ENCODE measurements at regions not wholly inside any gene's neighbourhood (a gene's known extent, or its start where the extent isn't known, plus 50 kb on each side); places are given as distances from the start of the nearest gene placed in this dataset.

DNA sequence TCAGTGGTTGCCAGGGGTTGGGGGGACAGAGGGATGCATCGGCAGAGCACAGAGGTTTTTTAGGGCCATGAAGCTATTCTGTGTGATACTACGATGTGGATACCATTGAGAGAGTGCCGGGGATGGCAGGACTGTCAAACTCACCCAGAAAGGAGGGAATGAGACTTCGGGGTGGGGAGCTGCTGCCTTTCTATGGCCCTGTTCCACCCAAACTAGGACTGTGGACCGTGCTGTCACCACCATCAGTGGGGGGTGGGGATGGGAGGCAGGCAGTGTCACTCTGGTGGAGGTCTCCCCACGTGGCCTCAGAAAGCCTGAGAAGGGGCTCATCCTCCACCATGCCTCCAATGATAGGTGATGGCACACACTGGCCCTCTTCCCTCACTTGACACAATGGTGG, 146.2 kb downstream of the PTPN20 start:
- CTCF ChIA-PET, result interaction anchor here (0.7 kb wide), 1 partner anchor 10 kb away, joined by 3 read pairs; no protein-coding TSS in a partner anchor
- DNase-seq, result no peak
- TF ChIP-seq, protein P1, sequence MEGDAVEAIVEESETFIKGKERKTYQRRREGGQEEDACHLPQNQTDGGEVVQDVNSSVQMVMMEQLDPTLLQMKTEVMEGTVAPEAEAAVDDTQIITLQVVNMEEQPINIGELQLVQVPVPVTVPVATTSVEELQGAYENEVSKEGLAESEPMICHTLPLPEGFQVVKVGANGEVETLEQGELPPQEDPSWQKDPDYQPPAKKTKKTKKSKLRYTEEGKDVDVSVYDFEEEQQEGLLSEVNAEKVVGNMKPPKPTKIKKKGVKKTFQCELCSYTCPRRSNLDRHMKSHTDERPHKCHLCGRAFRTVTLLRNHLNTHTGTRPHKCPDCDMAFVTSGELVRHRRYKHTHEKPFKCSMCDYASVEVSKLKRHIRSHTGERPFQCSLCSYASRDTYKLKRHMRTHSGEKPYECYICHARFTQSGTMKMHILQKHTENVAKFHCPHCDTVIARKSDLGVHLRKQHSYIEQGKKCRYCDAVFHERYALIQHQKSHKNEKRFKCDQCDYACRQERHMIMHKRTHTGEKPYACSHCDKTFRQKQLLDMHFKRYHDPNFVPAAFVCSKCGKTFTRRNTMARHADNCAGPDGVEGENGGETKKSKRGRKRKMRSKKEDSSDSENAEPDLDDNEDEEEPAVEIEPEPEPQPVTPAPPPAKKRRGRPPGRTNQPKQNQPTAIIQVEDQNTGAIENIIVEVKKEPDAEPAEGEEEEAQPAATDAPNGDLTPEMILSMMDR (IDR thresholded peaks at IDR 0.05; ENCODE audit: unreplicated experiment), result no peak
- intact Hi-C loops (cut with micrococcal nuclease; ENCODE audit: unreplicated experiment), result no loop called here
- Mint-ChIP-seq H3K9me3 (ENCODE audit: low read depth, unreplicated experiment) (no peaks in the 10 kb centered on the region), H3K4me1 (ENCODE audit: low read depth, unreplicated experiment) (no peaks in the 10 kb centered on the region), H3K27me3 (ENCODE audit: unreplicated experiment) (peaks cover 58% of the 10 kb centered on the region), H3K27ac (ENCODE audit: unreplicated experiment) (no peak overlapping the region), H3K36me3 (ENCODE audit: insufficient read depth, unreplicated experiment) (no peaks in the 10 kb centered on the region), H3K4me3 (ENCODE audit: low read depth, unreplicated experiment) (no peak overlapping the region)
- no TSS peak for BruUV-seq (replicated peaks)

DNA sequence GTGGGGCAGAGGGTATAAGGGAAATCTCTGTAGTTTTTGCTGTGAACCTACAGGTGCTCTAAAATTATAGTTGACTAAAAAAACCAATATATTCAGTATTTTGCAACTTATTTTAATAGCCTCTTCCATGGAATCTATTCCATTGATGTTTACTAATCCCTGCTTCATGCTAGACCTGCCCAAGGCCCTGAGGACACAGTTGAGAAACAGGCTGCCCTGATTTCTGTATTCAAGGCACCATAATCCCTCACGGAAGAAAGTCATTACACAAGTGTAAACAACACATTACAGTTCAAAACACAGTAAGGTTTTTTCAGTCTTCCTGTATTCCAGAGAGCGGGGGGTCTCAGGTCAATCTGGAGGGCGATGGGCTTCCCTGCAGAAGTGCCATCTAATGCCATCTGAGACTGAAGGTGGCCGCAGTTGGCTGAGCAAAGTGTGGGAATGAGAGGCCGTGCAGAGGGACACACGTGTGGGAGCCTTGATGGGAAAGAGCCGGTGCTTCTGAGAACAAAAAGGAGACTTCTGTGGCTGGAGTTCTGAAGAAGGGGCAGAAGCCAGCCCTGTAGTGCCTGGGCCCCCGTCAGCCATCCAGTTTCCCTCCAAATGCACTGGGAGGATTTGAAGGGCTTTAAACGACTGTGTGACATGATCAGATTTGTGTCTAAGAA, 146.9 kb downstream of the PTPN20 start:
- H3K4me1 Mint-ChIP-seq (ENCODE audit: low read depth, unreplicated experiment), result no peaks in the 10 kb centered on the region
- DNase-seq, result no peak
- no peaks in the 10 kb centered on the region for H3K9me3 Mint-ChIP-seq (ENCODE audit: low read depth, unreplicated experiment)
- intact Hi-C loops (cut with micrococcal nuclease; ENCODE audit: unreplicated experiment), result no loop called here
- no TSS peak for BruUV-seq (replicated peaks)
- CTCF ChIA-PET, result interaction anchor here (0.7 kb wide), 1 partner anchor 10 kb away, joined by 3 read pairs; no protein-coding TSS in a partner anchor
- no peaks in the 10 kb centered on the region for H3K36me3 Mint-ChIP-seq (ENCODE audit: insufficient read depth, unreplicated experiment)
- TF ChIP-seq, protein P1 (IDR thresholded peaks at IDR 0.05; ENCODE audit: unreplicated experiment), result no peak
- H3K27me3 Mint-ChIP-seq (ENCODE audit: unreplicated experiment), result peaks cover 65% of the 10 kb centered on the region
- no peak overlapping the region for H3K4me3 Mint-ChIP-seq (ENCODE audit: low read depth, unreplicated experiment)
- H3K27ac Mint-ChIP-seq (ENCODE audit: unreplicated experiment), result no peak overlapping the region

- no peak overlapping the region for H3K27ac Mint-ChIP-seq (ENCODE audit: unreplicated experiment)
- peaks cover 69% of the 10 kb centered on the region for H3K27me3 Mint-ChIP-seq (ENCODE audit: unreplicated experiment)
- no peak for DNase-seq
- TF ChIP-seq, protein P1 (IDR thresholded peaks at IDR 0.05; ENCODE audit: unreplicated experiment), result no peak
- CTCF ChIA-PET, result no interaction called here
- no peaks in the 10 kb centered on the region for H3K36me3 Mint-ChIP-seq (ENCODE audit: insufficient read depth, unreplicated experiment)
- no peaks in the 10 kb centered on the region for H3K9me3 Mint-ChIP-seq (ENCODE audit: low read depth, unreplicated experiment)
- H3K4me3 Mint-ChIP-seq (ENCODE audit: low read depth, unreplicated experiment), result no peak overlapping the region
- no peaks in the 10 kb centered on the region for H3K4me1 Mint-ChIP-seq (ENCODE audit: low read depth, unreplicated experiment)
- intact Hi-C loops (cut with micrococcal nuclease; ENCODE audit: unreplicated experiment), result no loop called here
- BruUV-seq (replicated peaks), result no TSS peak
Measured at GRCh38 chr10:47058961-47059391, 147.7 kb downstream of the PTPN20 start.

GRCh38 chr10:47059606-47060311, 148.5 kb downstream of the PTPN20 start:
- Mint-ChIP-seq H3K4me3 (ENCODE audit: low read depth, unreplicated experiment) (no peak overlapping the region), H3K4me1 (ENCODE audit: low read depth, unreplicated experiment) (no peaks in the 10 kb centered on the region), H3K27ac (ENCODE audit: unreplicated experiment) (no peak overlapping the region), H3K9me3 (ENCODE audit: low read depth, unreplicated experiment) (no peaks in the 10 kb centered on the region), H3K27me3 (ENCODE audit: unreplicated experiment) (peaks cover 69% of the 10 kb centered on the region), H3K36me3 (ENCODE audit: insufficient read depth, unreplicated experiment) (no peaks in the 10 kb centered on the region)
- TF ChIP-seq, protein P1 (IDR thresholded peaks at IDR 0.05; ENCODE audit: unreplicated experiment), result no peak
- intact Hi-C loops (cut with micrococcal nuclease; ENCODE audit: unreplicated experiment), result no loop called here
- CTCF ChIA-PET, result interaction anchor here (0.9 kb wide), 1 partner anchor 7 kb away, joined by 3 read pairs; no protein-coding TSS in a partner anchor
- DNase-seq, result no peak
- BruUV-seq (replicated peaks), result no TSS peak

All from Calu3 (cell line).